ENCODE measurements at regions not wholly inside any gene's neighbourhood (a gene's known extent, or its start where the extent isn't known, plus 50 kb on each side); places are given as distances from the start of the nearest gene placed in this dataset.

- no peak for TF ChIP-seq ZNF426 (tag by site-specific recombination; IDR thresholded peaks at IDR 0.05)
- TF ChIP-seq ZNF639 (tag by site-specific recombination; IDR thresholded peaks at IDR 0.05), result no peak
- TF ChIP-seq ZBTB48 (tag by site-specific recombination; IDR thresholded peaks at IDR 0.05), result no peak
- TF ChIP-seq ZNF266 (tag by site-specific recombination; IDR thresholded peaks at IDR 0.05; ENCODE audit: low read depth), result no peak
- no peak for TF ChIP-seq MEIS1 (CRISPR knock-in tag; IDR thresholded peaks at IDR 0.05; ENCODE audit: borderline replicate concordance)
- no peak for TF ChIP-seq ATF2 (tag by site-specific recombination; IDR thresholded peaks at IDR 0.05; ENCODE audit: low read depth)
- TF ChIP-seq GFI1B (tag by site-specific recombination; IDR thresholded peaks at IDR 0.05), result no peak
- no peak for TF ChIP-seq BCL11B (tag by site-specific recombination; IDR thresholded peaks at IDR 0.05; ENCODE audit: low read depth)
Measured at GRCh38 chr7:68122801-68123200, 1126.2 kb downstream of the TYW1 start (continued).

GRCh38 chr7:68125168-68125567 is 1128.5 kb downstream of the TYW1 start:
- H3K4me3 ChIP-seq (ENCODE audit: low read depth, low read length), result no peak overlapping the region
- TF ChIP-seq ZNF426 (tag by site-specific recombination; IDR thresholded peaks at IDR 0.05) (no peak), ZNF292 (tag by site-specific recombination; IDR thresholded peaks at IDR 0.05; ENCODE audit: borderline replicate concordance, low read depth) (no peak), KLF9 (tag by site-specific recombination; IDR thresholded peaks at IDR 0.05; ENCODE audit: low read depth) (no peak), ZNF133 (tag by site-specific recombination; IDR thresholded peaks at IDR 0.05) (no peak), ZNF658 (tag by site-specific recombination; IDR thresholded peaks at IDR 0.05) (no peak), ZNF404 (tag by site-specific recombination; IDR thresholded peaks at IDR 0.05) (no peak), SETDB1 (IDR thresholded peaks at IDR 0.05; ENCODE audit: insufficient read length, low read length) (no peak), SCRT2 (tag by site-specific recombination; IDR thresholded peaks at IDR 0.05) (no peak)
- H3K4me1 ChIP-seq (ENCODE audit: control insufficient read depth, insufficient read depth, low read length), result no peaks in the 10 kb centered on the region
- ChIA-PET POLR2A (no interaction called here), CTCF (no interaction called here)
- no peaks in the 10 kb centered on the region for H3K36me3 ChIP-seq (ENCODE audit: control insufficient read depth in 2 of 2, insufficient read depth in 1 of 2, low read length in 2 of 2)
- no peaks in the 10 kb centered on the region for H3K9me3 ChIP-seq (ENCODE audit: control insufficient read depth, insufficient read depth, low read depth, low read length)
- no peak overlapping the region for H3K27ac ChIP-seq (ENCODE audit: extremely low read depth, low read depth, low read length)

GRCh38 chr7:68133045-68133444 is 1136.4 kb downstream of the TYW1 start:
- Histone ChIP-seq H3K4me1 (ENCODE audit: control insufficient read depth, insufficient read depth, low read length) (no peaks in the 10 kb centered on the region), H3K27ac (ENCODE audit: extremely low read depth, low read depth, low read length) (no peak overlapping the region), H3K4me3 (ENCODE audit: low read depth, low read length) (no peak overlapping the region), H3K9me3 (ENCODE audit: control insufficient read depth, insufficient read depth, low read depth, low read length) (no peaks in the 10 kb centered on the region), H3K36me3 (ENCODE audit: control insufficient read depth in 2 of 2, insufficient read depth in 1 of 2, low read length in 2 of 2) (no peaks in the 10 kb centered on the region)
- ChIA-PET POLR2A (no interaction called here), CTCF (no interaction called here)
- TF ChIP-seq ZNF544 (tag by site-specific recombination; IDR thresholded peaks at IDR 0.05) (no peak), ZNF132 (tag by site-specific recombination; IDR thresholded peaks at IDR 0.05; ENCODE audit: borderline replicate concordance) (no peak), ZNF2 (tag by site-specific recombination; IDR thresholded peaks at IDR 0.05) (no peak), HOXA7 (CRISPR knock-in tag; IDR thresholded peaks at IDR 0.05; ENCODE audit: borderline replicate concordance) (no peak), ZNF311 (tag by site-specific recombination; IDR thresholded peaks at IDR 0.05; ENCODE audit: borderline replicate concordance) (no peak), ZNF112 (tag by site-specific recombination; IDR thresholded peaks at IDR 0.05) (no peak), ZNF146 (tag by site-specific recombination; IDR thresholded peaks at IDR 0.05) (no peak), ZNF513 (tag by site-specific recombination; IDR thresholded peaks at IDR 0.05) (no peak), IKZF3 (tag by site-specific recombination; IDR thresholded peaks at IDR 0.05) (no peak), ZNF792 (tag by site-specific recombination; IDR thresholded peaks at IDR 0.05) (no peak), MYNN (tag by site-specific recombination; IDR thresholded peaks at IDR 0.05; ENCODE audit: borderline replicate concordance) (no peak), ZNF239 (tag by site-specific recombination; IDR thresholded peaks at IDR 0.05) (no peak)

All from HEK293 (cell line).